NOMO-1 treated with DMSO at 0.1 percent for 48 hours (cell line): ENCODE measurements at regions not wholly inside any gene's neighbourhood (a gene's known extent, or its start where the extent isn't known, plus 50 kb on each side); places are given as distances from the start of the nearest gene placed in this dataset.

ENCODE experiments used
- DNase-seq: peaks from one replicate; lab custom pipeline; 2025; ENCODE audit not compliant: unreplicated experiment; lab: John Stamatoyannopoulos, UW

DNA sequence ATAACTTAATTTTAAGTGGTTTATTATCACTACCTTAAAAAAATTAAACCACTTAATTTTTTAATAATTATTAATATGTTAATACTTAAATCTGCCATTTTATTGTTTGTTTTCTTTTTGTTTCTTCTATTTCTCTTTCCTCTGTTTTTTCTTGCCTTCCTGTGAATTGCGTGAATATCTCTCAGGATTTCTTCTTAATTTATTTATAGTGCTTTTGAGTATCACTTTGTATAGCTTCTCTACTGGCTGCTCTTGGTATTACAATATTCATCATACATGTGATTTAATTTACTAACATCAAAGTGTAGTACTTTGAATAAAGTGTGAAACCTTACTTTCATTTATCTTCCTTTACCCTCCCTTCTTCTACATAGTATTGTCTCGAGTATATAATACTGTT, 349.5 kb upstream of the CPXCR1 start:
- DNase-seq: no peak

DNA sequence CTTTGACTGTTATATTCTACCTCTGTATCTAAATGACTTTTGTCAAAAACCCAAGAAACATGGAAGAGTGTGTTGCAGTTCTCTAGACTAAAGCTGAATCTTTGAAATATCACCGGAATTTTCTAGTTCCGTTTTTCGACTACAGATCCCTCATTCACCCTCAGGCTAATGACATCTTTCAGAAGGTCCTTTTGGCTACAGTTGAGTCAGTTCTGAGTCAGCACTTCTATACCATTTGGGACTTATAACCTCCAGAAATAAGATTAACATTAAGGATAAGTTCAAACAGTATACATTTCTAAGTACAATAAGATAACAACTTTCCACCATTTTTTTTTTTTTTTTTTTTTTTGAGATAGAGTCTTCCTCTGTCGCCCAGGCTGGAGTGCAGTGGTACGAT, 331.0 kb upstream of the CPXCR1 start:
- DNase-seq: no peak

DNA sequence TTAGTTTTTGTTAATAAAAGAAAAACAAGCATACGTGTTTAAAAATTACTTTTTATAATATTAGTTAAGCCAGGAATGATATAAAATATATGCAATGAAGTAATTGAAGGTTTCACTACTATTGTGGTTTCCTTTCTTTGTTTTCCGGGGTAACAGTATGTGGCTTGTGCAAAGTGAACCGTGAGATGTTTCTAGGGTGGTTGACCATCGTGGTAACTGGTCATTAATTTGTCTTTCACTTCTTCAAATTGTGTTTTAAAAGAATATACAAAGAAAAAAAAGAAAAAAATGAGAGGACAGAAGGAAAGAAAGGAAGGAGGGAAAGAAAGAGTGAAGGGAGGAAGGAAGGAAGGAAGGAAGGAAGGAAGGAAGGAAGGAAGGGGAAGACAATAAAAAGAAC, 330.1 kb upstream of the CPXCR1 start:
- DNase-seq: no peak

DNA sequence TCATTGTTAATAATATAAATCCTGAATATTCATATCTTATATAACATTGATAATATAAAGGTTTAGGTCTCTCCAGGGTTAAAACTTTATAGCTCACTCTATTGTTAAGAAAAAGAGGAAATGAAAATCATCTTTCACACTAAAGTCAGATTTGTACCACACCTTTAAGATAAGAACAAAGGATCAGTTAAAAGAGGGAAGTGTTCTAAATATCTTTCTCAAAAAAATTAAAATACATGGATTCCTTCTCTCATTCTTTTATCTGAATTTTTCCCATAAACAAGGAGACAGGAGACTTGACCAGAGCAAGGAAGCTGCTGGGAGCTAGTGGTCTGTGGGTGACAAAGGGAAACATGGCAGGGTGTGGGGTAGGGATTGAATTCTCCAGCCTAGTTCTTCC, 323.0 kb upstream of the CPXCR1 start:
- no peak for DNase-seq

DNA sequence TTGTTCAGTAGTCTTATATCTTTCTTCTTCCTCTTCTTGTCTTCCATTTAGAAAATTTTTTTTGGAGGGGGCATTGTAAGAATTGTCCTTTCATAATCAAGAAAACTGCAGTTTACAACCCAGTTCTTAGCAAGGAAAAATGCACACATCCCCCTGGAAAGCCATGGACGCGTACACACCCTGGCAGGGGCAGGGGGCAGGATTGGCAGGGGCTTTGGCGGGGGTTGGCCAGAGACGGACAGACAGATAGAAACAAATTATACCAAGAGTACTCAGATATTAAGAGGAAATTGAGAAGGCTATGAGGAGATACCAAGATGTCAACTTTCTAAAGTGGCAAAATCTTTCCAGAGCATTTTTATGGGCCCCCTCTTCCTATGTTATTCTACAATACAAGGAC, 322.5 kb upstream of the CPXCR1 start:
- no peak for DNase-seq

DNA sequence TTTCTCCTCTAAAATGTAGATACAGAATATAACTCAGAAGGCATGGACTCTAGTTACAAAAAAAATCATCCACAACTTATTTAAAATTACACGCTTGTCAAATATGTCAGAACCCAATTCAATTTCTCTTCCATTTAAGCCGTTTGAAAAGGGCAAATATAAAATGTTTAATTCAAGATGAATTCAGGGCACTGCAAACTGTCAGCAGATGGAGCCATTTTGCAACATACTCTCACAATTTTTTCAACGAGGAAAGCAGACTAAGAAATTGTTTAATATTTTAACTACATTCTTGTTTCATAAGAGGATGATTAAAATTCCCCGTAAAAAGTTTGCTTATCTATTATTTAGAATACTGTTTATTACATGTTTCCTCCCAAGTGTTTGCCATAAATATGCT, 321.3 kb upstream of the CPXCR1 start:
- no peak for DNase-seq

DNA sequence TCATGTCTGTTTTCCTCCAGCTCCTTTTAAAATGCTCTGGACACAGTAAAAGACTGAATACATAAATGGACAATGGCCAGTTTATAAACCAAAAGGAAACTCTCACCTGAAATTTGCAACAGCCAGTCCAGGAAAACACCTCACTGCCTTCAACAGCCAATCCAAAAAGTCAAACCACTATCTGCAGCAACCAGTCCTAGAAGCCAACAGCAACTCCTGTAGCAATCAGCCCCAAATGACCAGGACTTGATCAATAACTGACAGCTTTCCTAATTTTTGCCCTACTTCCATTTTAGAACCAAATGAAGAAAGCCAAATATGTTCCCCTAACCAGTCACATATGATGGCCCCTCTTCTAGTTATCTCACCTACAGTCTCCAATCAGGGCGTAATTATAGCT, 309.5 kb upstream of the CPXCR1 start:
- DNase-seq: no peak

DNA sequence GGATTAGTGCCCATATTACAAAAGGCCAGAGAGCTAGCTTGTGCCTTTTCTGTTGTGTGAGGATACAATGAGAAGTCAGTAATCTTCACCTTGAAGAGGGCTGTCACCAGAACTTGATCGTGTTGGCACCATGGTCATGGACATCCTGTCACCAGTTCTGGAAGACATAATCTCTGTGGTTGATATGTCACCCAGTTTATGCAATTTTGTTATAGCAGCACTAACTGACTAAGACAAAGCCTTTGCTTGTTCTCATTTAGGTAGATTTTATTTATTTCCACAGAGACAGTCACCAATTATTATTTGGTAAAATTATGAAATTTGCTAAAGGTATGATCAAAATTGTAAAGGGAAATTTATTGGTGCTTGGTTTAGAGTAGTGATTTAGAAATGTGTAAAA, 308.8 kb upstream of the CPXCR1 start:
- no peak for DNase-seq

DNA sequence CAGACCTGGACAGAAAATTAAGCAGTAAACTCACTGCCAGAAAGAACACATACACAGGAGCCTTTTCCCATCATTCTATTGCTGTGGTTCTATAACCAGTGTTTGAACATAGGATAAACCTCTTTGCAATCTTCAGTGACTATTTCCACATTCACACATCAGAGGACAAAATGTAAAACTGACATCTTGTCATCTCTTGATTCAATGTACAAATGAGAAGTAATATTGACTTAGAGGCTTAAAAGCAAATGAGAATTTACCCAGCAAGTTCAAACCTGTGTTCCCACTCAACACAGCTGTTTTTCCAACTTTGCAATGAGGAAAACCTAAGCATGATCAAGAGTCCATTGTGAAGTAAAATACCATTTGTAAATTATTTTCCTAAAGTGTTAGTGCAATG, 307.1 kb upstream of the CPXCR1 start:
- DNase-seq: no peak
